ENCODE measurements at regions not wholly inside any gene's neighbourhood (a gene's known extent, or its start where the extent isn't known, plus 50 kb on each side); places are given as distances from the start of the nearest gene placed in this dataset.

DNA sequence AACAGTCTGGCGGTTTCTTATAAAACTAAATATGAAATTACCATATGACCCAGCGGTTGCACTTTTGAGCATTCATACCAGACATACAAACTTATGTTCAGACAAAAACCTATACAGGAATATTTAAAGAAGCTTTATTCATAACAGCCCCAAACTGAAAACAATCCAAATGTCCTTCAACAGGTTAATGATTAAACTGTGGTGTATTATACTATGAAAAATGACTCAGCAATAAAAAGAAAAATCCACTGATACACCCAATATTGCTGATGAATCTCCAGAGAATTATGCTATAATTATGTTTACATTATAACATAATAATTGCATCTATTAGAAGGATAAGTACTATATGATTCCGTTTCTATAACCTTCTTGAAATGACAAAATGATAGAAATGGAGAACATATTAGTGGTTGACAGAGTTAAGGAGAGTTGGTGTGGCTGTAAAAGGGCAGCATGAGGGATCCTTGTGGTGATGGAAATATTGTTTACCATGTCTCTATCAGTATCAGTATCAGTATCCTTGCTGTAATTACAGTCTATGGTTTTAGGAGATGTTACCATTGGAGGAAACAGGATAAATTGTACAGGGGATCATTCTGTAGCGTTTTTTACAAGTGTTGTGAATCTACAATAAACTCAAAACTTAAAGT lies 127.1 kb downstream of the DSC3 start:
- Histone ChIP-seq H3K27ac (no peak overlapping the region), H3K4me2 (no peak overlapping the region), H3K4me1 (ENCODE audit: low read depth, poor library complexity, severe bottlenecking) (no peaks in the 10 kb centered on the region), H3K27me3 (ENCODE audit: insufficient read depth, low read depth) (no peaks in the 10 kb centered on the region), H4K20me1 (ENCODE audit: insufficient read depth) (no peaks in the 10 kb centered on the region), H3K4me3 (IDR thresholded peaks at IDR 0.05; ENCODE audit: insufficient read depth, low read depth, low read length) (no peak overlapping the region), H3K36me3 (ENCODE audit: insufficient read depth) (no peaks in the 10 kb centered on the region), H3K79me2 (ENCODE audit: insufficient read depth, low read depth) (no peaks in the 10 kb centered on the region), H3K9ac (no peak overlapping the region), H2AFZ (ENCODE audit: low read depth) (no peak overlapping the region)
- TF ChIP-seq, protein P1, sequence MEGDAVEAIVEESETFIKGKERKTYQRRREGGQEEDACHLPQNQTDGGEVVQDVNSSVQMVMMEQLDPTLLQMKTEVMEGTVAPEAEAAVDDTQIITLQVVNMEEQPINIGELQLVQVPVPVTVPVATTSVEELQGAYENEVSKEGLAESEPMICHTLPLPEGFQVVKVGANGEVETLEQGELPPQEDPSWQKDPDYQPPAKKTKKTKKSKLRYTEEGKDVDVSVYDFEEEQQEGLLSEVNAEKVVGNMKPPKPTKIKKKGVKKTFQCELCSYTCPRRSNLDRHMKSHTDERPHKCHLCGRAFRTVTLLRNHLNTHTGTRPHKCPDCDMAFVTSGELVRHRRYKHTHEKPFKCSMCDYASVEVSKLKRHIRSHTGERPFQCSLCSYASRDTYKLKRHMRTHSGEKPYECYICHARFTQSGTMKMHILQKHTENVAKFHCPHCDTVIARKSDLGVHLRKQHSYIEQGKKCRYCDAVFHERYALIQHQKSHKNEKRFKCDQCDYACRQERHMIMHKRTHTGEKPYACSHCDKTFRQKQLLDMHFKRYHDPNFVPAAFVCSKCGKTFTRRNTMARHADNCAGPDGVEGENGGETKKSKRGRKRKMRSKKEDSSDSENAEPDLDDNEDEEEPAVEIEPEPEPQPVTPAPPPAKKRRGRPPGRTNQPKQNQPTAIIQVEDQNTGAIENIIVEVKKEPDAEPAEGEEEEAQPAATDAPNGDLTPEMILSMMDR (conservative IDR thresholded peaks at IDR 0.05; ENCODE audit: low read depth, low read length): no peak

DNA sequence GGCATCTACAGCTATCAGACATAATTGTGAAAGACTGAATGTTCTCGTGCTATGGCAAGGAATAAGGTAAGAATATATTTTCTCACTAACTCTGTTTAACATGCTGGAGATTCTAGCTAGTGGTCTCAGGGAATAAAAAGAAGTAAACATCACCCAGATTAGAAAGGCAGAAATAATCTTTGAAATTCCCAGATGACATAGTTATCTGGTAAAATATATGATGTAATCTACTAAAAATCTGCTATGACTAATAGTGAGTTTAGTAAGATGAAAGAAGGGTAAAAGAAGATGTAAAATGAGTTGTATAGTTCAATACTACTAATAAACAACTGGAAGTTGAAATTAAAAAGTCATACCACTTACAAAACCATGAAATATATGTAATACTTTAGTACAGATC lies 134.2 kb downstream of the DSC3 start:
- Histone ChIP-seq H3K79me2 (ENCODE audit: insufficient read depth, low read depth) (no peaks in the 10 kb centered on the region), H3K36me3 (ENCODE audit: insufficient read depth) (no peaks in the 10 kb centered on the region), H3K4me3 (IDR thresholded peaks at IDR 0.05; ENCODE audit: insufficient read depth, low read depth, low read length) (no peak overlapping the region), H3K9ac (no peak overlapping the region), H3K27me3 (ENCODE audit: insufficient read depth, low read depth) (no peaks in the 10 kb centered on the region), H3K27ac (no peak overlapping the region), H4K20me1 (ENCODE audit: insufficient read depth) (no peaks in the 10 kb centered on the region), H3K4me2 (no peak overlapping the region), H2AFZ (ENCODE audit: low read depth) (no peak overlapping the region), H3K4me1 (ENCODE audit: low read depth, poor library complexity, severe bottlenecking) (no peaks in the 10 kb centered on the region)
- TF ChIP-seq, protein P1 (conservative IDR thresholded peaks at IDR 0.05; ENCODE audit: low read depth, low read length): no peak

DNA sequence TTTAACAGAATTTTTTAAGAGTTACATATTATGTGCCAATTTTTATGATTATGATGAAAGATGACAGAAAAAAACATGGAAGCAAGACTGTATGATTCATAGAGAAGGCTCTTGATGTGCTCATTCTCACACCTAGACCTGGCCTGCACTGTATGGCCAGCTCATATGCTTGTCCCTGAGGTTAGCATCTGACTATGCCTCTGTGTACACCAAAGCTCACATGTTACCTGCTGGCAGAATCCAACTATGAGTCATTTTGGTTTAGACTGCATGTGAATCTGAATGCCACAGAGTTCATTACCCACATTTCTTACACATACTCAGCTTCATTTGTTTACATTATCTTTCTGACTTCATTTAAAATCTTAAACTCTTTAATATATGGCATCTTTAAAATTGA lies 139.0 kb downstream of the DSC3 start:
- no peak overlapping the region for H3K4me3 ChIP-seq (IDR thresholded peaks at IDR 0.05; ENCODE audit: insufficient read depth, low read depth, low read length)
- H2AFZ ChIP-seq (ENCODE audit: low read depth): no peak overlapping the region
- no peaks in the 10 kb centered on the region for H3K4me1 ChIP-seq (ENCODE audit: low read depth, poor library complexity, severe bottlenecking)
- H3K36me3 ChIP-seq (ENCODE audit: insufficient read depth): no peaks in the 10 kb centered on the region
- H3K4me2 ChIP-seq: no peak overlapping the region
- no peak overlapping the region for H3K9ac ChIP-seq
- H3K79me2 ChIP-seq (ENCODE audit: insufficient read depth, low read depth): no peaks in the 10 kb centered on the region
- no peaks in the 10 kb centered on the region for H3K27me3 ChIP-seq (ENCODE audit: insufficient read depth, low read depth)
- no peak overlapping the region for H3K27ac ChIP-seq
- H4K20me1 ChIP-seq (ENCODE audit: insufficient read depth): no peaks in the 10 kb centered on the region
- TF ChIP-seq, protein P1 (conservative IDR thresholded peaks at IDR 0.05; ENCODE audit: low read depth, low read length): no peak

DNA sequence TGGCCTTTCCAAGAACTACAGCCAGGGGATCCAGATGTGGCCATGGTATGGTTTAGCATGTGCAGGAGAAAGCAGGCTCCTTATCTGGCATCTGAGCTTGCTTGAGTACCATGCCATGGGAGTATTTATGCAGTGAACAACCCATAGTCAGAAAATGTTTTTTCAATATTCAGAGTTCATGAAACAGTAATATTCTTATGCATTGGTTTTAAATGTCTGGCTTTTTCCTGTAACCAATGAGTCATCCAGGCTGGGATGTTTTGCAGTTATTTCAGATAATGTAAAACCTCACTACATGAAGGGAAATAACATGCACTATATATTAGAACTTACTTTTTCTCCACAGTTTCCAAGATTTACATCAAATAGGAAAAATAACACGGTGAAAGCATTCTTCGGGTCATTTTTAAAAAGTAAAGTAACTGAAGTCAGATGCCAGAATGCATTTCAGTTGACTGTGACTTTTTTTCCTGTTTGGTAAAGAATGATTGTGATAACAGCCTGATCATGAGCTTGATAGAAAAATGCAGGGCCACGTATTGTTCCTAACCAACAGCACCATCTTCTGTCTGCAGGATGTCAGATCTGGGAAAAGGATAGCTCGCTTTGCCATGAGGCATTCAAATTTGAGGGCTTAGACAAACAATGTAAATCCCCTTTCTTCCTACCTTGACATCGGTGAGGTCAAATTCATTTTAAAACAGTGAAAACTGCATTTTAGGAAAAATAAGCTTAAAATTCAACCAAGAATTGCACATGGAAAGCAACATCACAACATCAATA lies 152.8 kb downstream of the DSC3 start:
- no peaks in the 10 kb centered on the region for H4K20me1 ChIP-seq (ENCODE audit: insufficient read depth)
- no peak overlapping the region for H3K4me3 ChIP-seq (IDR thresholded peaks at IDR 0.05; ENCODE audit: insufficient read depth, low read depth, low read length)
- no peak overlapping the region for H3K9ac ChIP-seq
- H3K27ac ChIP-seq: no peak overlapping the region
- no peaks in the 10 kb centered on the region for H3K36me3 ChIP-seq (ENCODE audit: insufficient read depth)
- TF ChIP-seq, protein P1 (conservative IDR thresholded peaks at IDR 0.05; ENCODE audit: low read depth, low read length): no peak
- H2AFZ ChIP-seq (ENCODE audit: low read depth): no peak overlapping the region
- no peaks in the 10 kb centered on the region for H3K27me3 ChIP-seq (ENCODE audit: insufficient read depth, low read depth)
- no peak overlapping the region for H3K4me2 ChIP-seq
- no peaks in the 10 kb centered on the region for H3K79me2 ChIP-seq (ENCODE audit: insufficient read depth, low read depth)
- H3K4me1 ChIP-seq (ENCODE audit: low read depth, poor library complexity, severe bottlenecking): no peaks in the 10 kb centered on the region
